ELF-1 (cell line): ENCODE measurements at regions not wholly inside any gene's neighbourhood (a gene's known extent, or its start where the extent isn't known, plus 50 kb on each side); places are given as distances from the start of the nearest gene placed in this dataset.

Experiments used
- DNase-seq: peaks from one replicate; pipeline ENCODE4 v3.0.0-alpha.2; 2016; ENCODE audit warnings: low read depth, low spot score

DNA sequence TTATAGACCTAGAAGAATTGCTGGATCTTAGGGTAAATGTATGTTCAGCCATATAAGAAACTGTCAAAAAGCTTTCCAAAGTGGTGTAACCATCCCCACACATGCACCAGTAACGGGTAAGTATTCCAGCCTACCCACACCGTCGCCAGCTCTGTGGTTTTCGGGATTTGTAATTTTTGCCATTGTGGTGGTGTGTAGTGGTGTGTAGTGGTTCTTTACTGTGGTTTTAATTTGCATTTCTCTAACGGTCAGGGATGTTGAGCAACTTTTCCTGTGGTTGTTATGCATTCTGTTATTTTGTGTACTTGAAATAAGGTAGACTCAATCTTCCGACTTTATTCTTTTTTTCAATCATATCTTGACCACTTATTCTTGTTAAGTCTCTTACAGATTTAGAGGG lies 342.4 kb upstream of the AJAP1 start:
- DNase-seq: no peak

DNA sequence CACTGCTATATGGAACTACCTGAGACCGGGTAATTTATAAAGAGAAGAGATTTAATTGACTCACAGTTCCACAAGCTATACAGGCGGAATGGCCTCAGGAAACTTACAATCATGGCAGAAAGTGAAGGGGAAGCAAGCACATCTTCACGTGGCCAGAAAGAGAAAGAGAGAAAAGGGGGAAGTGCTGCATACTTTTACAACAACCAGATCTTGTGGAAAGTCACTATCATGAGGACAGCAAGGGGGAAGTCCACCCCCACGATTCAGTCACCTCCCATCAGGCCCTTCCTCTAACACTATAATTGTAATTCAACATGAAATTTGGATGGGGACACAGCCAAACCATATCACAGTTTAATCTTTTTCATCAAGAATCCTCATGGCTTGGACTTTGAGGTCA lies 339.2 kb upstream of the AJAP1 start:
- no peak for DNase-seq

DNA sequence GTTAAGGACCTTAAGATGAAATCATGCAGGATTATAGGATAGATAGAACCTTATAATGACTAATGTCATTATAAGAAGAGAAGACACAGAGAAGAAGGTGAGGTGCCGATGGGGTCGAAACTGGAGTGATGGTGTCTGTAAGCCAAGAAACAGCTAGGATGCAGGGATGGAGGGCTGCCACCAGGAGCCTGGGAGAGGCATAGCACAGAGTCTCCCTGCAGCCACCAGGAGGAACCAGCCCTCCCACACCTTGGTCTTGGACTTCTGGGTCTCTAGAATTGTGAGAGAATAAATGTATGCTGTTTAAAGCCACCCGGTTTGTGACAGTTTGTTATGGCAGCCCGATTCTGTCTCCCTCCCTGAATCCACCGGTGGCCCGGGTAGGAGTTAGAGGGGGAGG lies 337.2 kb upstream of the AJAP1 start:
- DNase-seq: peak; percentile 13

DNA sequence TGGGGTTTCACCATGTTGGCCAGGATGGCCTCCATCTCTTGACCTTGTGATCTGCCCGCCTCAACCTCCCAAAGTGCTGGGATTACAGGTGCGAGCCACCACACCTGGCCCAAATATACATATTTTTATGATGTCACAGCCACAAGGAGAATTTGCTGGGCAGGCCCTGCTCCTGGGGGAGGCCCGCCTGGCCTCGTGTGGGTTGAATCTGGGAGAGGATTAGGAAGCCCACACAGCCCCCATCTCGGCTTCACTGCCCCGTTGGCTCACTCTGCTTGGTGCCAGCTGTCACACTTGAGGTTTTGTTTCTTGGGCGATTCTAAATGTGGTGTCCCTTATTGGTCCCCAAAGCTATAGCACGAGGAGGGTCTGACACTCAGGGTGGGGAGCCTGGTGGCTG lies 335.7 kb upstream of the AJAP1 start:
- no peak for DNase-seq

DNA sequence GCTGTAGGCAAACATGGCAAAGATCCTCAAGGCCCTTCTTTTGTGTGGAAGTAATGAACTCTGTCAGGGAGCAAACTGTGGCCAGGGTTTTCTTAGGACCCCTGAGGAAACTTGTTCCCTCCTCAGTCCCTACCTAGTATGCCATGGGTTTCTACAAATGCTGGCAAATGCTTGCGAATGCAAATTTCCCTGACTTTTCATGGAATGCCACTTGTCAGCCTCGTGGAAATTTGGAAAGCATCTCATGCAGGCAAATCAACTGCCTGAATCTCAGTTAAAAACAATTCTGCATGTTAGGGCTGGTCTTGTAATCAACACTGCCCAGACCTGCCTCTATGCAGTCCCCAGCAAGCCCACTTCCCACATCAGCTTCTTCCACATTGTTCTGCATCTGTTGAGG lies 334.9 kb upstream of the AJAP1 start:
- no peak for DNase-seq

DNA sequence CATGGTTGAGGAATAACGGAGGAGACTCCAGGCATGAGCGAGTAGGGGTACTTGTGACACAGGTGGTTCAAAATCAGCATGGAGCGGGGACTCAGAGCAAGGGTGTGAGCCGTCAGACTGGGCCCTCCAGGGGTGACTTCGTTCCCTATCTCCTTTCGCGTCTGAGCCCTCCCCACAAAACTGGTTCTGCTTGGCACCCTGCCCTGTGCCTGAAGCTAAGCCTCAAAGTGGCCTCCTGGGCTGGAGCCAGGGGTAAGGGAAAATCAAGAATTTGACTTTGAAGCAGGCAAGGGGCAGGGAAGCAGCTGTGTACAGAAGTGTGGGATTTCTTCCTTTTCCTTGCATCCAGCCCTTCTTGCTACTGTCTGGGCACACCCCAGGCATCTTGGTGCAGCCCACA lies 331.5 kb upstream of the AJAP1 start:
- no peak for DNase-seq

DNA sequence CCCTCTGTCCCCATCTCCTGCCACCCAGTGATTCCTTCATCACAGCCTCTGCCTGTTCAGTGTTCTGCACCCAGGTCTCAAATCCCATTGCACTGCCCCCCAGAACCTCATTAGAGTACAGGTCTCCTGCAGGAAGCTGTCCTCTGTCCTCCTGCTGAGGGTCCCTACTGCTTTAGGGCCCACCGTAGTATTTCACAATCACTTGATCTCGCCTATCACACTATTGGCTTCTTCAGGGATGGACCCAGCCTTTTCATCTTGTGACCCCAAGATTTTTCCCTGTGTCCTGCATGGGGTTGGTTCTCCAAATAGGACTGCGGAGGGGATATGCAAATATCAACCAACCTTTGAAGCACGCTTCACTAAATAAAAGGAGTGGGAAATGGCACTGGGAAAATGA lies 331.1 kb upstream of the AJAP1 start:
- DNase-seq: no peak

DNA sequence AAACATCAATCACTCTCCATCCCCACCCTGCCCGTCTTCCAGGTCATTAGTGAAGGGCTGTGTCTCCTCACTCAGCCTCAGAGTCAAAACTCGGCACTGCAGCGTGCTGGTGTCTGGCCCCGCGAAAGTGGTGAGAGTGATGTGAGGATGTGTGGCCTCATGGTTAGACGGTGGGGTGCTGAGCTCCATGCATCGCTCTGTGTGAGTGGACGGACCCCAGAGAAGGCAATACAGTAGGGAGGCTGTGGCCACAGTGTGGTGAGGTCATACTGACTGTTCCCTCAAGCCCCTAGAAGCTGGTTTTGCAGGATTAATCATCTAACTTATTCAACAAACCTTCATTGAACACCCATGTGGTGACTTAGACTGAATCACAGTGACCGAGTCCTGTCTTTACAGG lies 329.9 kb upstream of the AJAP1 start:
- no peak for DNase-seq

DNA sequence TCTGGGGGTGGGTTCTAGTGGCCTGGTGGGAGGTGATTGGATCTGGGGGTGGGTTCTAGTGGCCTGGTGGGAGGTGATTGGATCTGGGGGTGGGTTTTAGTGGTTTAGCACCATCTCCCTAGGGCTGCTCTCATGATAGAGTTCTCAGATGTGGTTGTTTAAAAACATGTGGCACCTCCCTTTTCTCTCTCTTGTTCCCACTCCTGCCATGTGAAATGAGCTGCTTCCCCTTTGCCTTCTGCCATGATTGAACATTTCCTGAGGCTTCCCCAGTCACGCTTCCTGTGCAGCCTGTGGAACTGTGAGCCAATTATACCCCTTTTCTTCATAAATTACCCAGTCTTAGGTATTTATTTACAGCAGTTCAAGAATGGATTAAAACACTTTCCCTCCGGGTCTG lies 327.3 kb upstream of the AJAP1 start:
- DNase-seq: no peak

DNA sequence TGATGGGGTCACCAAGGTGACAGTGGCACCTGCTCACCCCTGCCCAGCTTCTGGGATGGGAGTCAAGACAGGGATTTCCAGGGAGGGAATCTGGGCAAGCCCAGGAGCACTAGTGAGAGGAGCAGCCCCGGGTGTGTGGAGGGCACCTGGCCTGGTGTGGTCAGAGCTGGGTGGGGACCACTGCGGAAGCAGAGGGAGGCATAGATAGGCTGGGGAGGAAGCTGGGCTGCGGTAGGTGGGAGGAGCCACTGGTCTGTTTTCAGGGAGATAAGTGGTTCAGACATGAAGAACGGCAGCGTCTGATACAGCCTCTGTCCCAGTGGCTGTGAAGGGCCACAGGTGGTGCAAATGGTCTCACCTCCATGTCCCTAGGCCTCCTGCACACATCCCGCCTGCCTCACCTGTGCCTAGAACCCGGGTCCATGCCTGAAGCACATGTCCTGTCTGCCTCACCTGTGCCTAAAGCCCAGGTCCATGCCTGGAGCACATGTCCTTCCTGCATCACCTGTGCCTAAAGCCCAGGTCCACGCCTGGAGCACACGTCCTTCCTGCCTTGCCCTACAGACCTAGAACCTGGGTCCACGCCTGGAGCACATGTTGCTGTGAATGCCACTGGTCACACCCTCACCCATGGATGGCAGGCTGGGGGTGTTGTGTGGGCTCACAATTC lies 325.9 kb upstream of the AJAP1 start:
- DNase-seq: no peak

DNA sequence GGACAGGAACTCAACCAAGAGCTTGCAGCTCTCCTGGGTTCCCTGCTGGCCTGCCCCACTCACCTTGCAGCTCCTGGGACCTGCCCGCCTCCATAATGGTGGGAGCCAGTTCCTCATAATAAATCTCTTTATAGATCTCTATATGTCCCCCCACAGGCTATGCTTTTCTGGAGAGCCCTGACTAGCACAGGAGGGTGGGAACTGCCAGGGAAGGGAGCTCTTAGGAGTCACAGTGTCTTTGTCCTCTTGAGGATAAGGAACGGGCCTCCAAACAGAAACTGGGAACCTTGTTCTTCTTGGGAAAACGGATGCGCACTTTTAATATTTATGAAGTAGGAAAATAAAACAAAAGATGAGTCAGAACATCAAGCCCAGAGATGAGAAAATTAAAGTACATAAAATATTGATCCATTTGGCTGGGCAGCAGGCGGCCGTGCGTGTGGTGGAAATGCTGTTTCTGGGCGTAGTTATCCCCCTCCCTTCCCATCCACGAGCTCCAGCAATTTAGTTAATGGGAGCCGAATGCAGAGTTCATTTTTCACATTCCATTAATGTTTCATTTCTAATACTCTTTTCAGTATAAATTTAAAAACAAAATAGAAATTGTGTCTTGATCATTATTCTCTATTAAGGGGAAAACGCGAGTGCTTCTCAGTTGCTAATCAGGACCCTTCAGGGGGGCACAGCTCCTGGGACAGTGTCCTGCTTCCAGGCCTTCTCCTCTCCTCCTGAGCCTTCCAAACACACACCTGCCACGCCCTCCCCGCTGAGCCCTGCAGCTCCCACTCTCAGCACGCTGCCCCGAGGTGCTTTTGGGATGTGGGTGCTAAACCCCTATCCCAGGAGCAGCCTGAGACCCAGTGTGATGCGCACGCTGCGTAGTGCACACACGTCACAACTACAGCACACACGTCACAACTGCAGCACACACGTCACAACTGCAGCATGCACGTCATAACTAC lies 323.3 kb upstream of the AJAP1 start:
- no peak for DNase-seq

DNA sequence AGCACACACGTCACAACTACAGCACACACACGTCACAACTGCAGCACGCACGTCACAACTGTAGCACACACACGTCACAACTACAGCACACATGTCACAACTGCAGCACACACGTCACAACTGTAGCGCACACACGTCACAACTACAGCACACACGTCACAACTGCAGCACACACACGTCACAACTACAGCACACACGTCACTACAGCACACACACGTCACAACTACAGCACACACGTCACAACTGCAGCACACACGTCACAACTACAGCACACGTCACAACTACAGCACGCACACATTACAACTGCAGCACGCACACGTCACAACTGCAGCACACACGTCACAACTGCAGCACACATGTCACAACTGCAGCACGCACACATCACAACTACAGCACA lies 322.6 kb upstream of the AJAP1 start:
- DNase-seq: no peak

DNA sequence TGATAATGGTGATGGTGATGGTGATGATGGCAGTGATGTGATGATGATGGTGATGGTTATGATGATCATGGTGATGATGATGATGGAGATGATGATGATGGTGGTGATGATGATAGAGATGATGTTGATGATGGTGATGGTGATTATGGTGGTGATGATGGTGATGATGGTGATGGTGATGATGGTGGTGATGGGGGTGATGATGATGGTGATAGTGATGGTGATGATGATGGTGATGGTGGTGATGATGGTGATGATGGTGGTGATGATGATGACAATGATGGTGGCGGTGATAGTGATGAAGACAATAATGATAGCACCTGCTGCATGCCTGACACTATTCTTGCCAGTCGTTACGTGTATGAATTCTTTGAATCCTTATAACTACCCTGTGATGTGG lies 317.9 kb upstream of the AJAP1 start:
- no peak for DNase-seq

DNA sequence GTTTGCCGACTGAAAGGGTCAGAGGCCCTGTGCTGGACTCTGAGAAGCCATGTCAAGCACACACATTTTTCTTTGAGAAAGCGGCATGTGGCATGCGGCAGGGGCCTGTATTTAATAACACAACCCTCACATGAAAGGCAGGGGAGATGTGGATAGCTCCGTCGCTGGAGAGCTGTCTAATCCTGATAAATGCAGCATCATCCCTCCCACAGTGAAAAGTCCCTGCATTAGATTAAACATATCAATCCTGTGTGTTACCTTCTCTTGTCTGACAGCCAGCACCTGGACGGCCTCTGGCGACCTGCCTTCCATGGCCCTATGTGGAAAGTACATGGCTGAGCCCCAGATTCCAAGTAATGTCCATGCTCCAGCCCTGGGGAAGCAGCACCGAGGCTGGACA lies 313.0 kb upstream of the AJAP1 start:
- DNase-seq: no peak

DNA sequence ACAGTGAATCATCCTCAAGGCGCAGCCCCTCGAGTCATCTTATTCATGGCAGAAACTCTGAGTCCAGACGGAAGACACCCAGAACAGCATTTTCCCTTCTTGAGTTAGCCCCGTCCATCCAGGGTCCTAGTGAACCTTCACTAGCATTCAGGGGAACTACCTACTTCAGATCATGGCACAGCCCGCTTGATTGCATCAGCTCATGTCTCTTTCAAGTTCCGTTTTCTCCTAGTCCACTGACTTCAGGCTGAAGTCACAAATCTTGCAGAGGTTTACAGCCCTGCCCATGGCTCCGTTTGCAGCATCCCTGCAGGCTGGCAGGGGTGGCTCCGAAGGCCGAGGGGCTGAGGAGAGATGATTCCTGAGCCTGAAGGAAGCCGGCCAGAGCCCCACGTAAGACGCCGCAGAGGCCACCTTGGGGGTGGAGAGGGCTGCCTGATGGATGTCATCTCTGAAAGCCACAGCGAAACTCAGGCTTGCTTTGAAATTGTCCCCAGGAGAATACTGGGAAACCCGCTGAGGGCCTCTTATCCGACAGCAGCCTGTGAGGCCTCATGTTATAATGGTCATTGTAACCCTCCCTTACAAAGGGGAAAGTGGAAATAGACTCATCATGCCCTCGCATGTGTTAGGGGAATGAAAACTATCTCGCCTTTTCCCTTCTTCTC lies 310.2 kb upstream of the AJAP1 start:
- no peak for DNase-seq

DNA sequence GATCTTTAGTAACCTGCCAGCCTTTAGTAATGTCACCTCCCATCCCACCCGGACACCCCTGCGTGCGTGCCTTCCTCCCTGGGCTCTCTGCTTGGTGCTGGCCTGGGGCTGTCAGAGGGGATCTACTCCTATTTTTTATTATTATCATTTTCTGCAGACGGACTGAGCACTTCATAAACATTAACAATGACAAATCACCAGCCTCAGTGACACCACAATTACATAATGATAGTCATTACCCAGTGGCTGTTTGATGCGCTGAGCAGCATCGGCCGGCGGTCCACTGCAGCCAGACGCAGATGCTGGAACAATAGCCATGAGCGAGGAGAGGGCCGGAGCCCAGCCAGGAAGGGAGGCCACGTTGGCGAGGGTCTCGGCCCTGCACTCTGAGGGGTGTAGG lies 309.3 kb upstream of the AJAP1 start:
- DNase-seq: no peak

DNA sequence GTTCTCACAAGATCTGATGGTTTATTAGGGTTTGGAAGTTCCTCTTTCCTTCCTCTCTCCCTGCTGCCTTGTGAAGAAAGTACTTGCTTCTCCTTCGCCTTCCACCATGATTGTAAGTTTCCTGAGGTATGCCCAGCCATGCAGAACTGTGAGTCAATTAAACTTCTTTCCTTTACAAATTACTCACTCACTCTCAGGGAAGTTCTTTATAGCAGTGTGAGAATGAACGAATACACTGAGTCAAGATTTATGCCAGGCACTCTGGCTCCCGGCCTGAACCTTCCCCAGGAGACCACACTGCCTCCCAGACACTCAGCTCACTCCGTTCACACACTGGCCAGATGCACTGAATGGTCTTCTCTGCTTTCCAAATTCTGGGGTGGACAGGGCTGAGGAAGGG lies 308.3 kb upstream of the AJAP1 start:
- DNase-seq: no peak

DNA sequence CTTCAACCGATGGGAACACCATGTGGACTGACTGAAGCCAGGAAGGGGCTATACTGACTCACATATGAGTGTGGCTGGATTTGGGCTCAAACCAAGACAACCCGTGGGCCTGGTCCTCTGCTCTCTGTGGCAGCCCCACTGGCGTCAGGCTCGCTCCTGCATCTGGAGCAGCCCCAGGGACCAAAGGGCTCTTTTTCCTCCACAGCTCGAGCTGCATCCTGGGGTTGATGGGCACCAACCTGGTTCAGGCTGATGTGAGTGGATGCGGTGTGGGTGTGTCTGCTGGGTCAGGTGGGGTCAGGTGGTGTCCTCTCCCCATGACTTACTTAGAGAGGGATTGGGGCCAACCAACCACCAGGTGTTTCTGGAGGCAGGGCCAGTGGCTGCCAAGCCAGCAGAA lies 303.0 kb upstream of the AJAP1 start:
- DNase-seq: no peak

DNA sequence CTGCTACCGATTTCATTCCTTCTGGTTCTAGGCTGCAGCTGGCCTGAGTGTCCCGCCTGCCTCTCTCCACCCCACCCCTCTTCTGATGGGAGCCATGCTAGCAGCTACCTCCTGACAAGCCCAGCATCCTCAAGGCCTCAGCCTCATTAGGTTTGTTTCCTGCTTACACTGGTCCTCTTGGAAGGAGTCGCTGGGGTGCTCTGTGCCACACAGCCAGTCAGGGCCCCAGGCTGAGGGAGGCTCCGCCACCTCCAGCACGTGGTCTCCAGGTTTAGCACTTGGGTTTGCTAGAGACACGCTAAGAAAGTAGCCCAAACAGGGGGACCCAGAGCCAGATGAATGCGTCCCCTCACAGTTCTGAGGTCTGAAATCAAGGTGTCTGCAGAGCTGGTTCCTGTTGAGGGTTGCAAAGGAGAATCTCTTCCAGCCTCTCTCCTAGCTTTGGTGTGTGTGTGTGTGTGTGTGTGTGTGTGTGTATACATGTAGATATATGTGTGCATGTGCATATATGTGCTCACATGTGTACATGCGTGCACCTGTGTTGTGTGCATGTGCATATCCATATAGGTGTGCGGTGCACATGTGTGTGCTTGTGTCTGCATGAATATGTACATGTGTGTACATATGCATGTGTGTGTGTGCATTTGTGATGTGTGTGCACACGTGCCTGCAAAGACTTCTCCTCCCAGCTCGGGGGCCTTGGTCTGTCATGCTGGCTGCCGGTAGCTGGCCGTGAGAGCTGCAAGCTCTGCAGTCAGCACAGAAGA lies 301.1 kb upstream of the AJAP1 start:
- no peak for DNase-seq

DNA sequence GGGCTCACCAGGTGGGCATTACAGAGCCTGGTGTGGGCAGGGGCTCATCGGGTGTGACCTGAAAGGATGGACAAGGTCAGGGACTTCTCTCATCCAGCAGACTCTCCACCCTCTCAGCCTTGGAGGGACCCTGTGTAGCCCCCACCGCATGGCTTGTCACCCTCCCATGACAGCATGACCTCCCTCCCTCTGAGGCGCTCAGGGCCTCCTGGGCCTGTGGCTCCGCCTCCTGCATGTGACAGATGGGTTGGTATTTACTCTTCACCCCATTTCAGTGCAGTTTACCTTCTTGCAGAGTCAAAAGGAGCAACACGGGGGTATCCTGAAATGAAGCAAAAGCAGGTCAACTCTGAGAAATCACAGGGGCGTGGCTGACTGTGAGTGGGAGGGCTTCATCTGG lies 298.6 kb upstream of the AJAP1 start:
- no peak for DNase-seq

DNA sequence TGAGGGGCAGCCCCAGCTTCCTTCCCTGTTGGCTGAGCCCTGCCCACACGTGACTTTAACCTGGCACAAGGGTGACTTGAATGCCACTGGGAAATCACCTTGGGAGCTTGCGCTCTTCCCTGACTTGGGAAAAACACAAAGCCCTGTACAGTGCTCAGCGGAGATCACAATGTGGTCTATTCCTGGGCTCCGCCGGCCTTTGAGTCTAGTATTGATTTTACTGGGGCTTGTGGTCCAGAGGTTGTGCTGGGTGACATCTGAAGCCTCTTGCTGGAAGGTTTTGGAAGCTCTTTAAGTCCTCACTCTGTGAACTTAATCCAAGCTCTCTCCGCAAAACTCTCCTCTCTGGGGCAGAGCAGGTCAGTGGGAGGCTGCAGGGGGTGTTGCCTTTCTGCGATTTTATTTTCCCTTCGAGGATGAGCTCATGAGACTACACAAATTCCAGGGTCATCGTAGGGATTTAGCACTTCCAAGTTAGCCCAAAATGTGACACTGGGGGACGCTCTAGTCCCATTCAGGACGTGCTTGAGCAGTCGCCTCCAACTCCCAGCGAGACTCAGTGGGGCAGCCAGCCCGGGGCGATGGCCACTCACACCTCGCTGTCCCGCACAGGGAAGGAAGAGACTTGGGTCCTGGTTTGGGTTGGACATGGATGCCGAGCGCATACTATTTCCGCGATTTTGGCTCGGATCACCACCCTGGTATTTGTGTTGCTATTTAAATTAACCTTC lies 291.9 kb upstream of the AJAP1 start:
- DNase-seq: peak; percentile 14
